ENCODE measurements at regions not wholly inside any gene's neighbourhood (a gene's known extent, or its start where the extent isn't known, plus 50 kb on each side); places are given as distances from the start of the nearest gene placed in this dataset.

- Histone ChIP-seq H3K4me3 (ENCODE audit: control insufficient read depth in 2 of 3, extremely low read depth in 1 of 3, insufficient read depth in 2 of 3, low read depth in 1 of 3, low read length in 3 of 3) (no peak overlapping the region), H4K20me1 (ENCODE audit: control insufficient read depth, extremely low read depth, insufficient read depth, low read length) (no peaks in the 10 kb centered on the region), H3K27me3 (ENCODE audit: control insufficient read depth, extremely low read depth, insufficient read depth, low read length) (peaks cover 72% of the 10 kb centered on the region), H3K79me2 (ENCODE audit: control insufficient read depth, insufficient read depth, low read length) (no peaks in the 10 kb centered on the region), H3K9me3 (ENCODE audit: control insufficient read depth, low read depth, low read length) (no peaks in the 10 kb centered on the region), H3K27ac (ENCODE audit: control insufficient read depth, insufficient read depth, low read length) (no peak overlapping the region), H3K9me1 (ENCODE audit: control insufficient read depth, extremely low read depth, insufficient read depth, low read length) (no peaks in the 10 kb centered on the region), H3K9ac (ENCODE audit: control insufficient read depth, extremely low read depth, insufficient read depth, low read length) (no peak overlapping the region), H3K4me2 (ENCODE audit: control insufficient read depth, extremely low read depth, insufficient read depth, low read depth, low read length) (no peak overlapping the region), H3K36me3 (ENCODE audit: control insufficient read depth in 2 of 2, extremely low read depth in 1 of 2, insufficient read depth in 2 of 2, low read length in 2 of 2) (no peaks in the 10 kb centered on the region), H3K4me1 (ENCODE audit: control insufficient read depth, extremely low read depth, insufficient read depth, low read length) (no peaks in the 10 kb centered on the region), H2AFZ (ENCODE audit: control insufficient read depth, low read length) (no peak overlapping the region)
- dilution Hi-C loops (cut with MboI; ENCODE audit: extremely low pct_ligation_motif_present, low sequenced_read_pairs): no loop called here
- DNase-seq (ENCODE audit: low read depth, low spot score) (no peak), FAIRE-seq (no peak)
- TF ChIP-seq CTCF (optimal IDR thresholded peaks at IDR 0.05 in 1 of 3, IDR thresholded peaks at IDR 0.05 in 1 of 3, conservative IDR thresholded peaks at IDR 0.05 in 1 of 3; ENCODE audit: extremely low read depth in 1 of 3, insufficient read depth in 2 of 3, low read length in 3 of 3): no peak
- TF ChIP-seq EZH2 (IDR thresholded peaks at IDR 0.05; ENCODE audit: low read length): no peak
Observed at GRCh38 chr17:79261355-79262072, 186.9 kb downstream of the ENGASE start.

GRCh38 chr17:79258843-79259242, 184.2 kb downstream of the ENGASE start:
- FAIRE-seq: no peak

More at GRCh38 chr17:79258843-79259242, 184.2 kb downstream of the ENGASE start:
- H3K9me1 ChIP-seq (ENCODE audit: control insufficient read depth, extremely low read depth, insufficient read depth, low read length): no peaks in the 10 kb centered on the region
- H3K9ac ChIP-seq (ENCODE audit: control insufficient read depth, extremely low read depth, insufficient read depth, low read length): no peak overlapping the region
- no peaks in the 10 kb centered on the region for H3K9me3 ChIP-seq (ENCODE audit: control insufficient read depth, low read depth, low read length)
- H3K4me1 ChIP-seq (ENCODE audit: control insufficient read depth, extremely low read depth, insufficient read depth, low read length): no peaks in the 10 kb centered on the region
- no peaks in the 10 kb centered on the region for H3K36me3 ChIP-seq (ENCODE audit: control insufficient read depth in 2 of 2, extremely low read depth in 1 of 2, insufficient read depth in 2 of 2, low read length in 2 of 2)
- H3K27me3 ChIP-seq (ENCODE audit: control insufficient read depth, extremely low read depth, insufficient read depth, low read length): peaks cover 68% of the 10 kb centered on the region
- H3K4me2 ChIP-seq (ENCODE audit: control insufficient read depth, extremely low read depth, insufficient read depth, low read depth, low read length): no peak overlapping the region
- H3K27ac ChIP-seq (ENCODE audit: control insufficient read depth, insufficient read depth, low read length): no peak overlapping the region
- no peak overlapping the region for H2AFZ ChIP-seq (ENCODE audit: control insufficient read depth, low read length)
- TF ChIP-seq EZH2 (IDR thresholded peaks at IDR 0.05; ENCODE audit: low read length) (no peak), CTCF (optimal IDR thresholded peaks at IDR 0.05 in 1 of 3, IDR thresholded peaks at IDR 0.05 in 1 of 3, conservative IDR thresholded peaks at IDR 0.05 in 1 of 3; ENCODE audit: extremely low read depth in 1 of 3, insufficient read depth in 2 of 3, low read length in 3 of 3) (no peak)
- dilution Hi-C loops (cut with MboI; ENCODE audit: extremely low pct_ligation_motif_present, low sequenced_read_pairs): no loop called here
- no peaks in the 10 kb centered on the region for H3K79me2 ChIP-seq (ENCODE audit: control insufficient read depth, insufficient read depth, low read length)
- no peak for DNase-seq (ENCODE audit: low read depth, low spot score)
- H3K4me3 ChIP-seq (ENCODE audit: control insufficient read depth in 2 of 3, extremely low read depth in 1 of 3, insufficient read depth in 2 of 3, low read depth in 1 of 3, low read length in 3 of 3): no peak overlapping the region
- H4K20me1 ChIP-seq (ENCODE audit: control insufficient read depth, extremely low read depth, insufficient read depth, low read length): no peaks in the 10 kb centered on the region

All from keratinocyte (primary cell).